ENCODE measurements at regions not wholly inside any gene's neighbourhood (a gene's known extent, or its start where the extent isn't known, plus 50 kb on each side); places are given as distances from the start of the nearest gene placed in this dataset.

GRCh38 chr12:14290951-14291350 lies 74.5 kb upstream of the ATF7IP start:
- DNase-seq (ENCODE audit: low read depth in 1 of 2, low spot score in 1 of 2): no peak
- Histone ChIP-seq H3K27ac (replicated peaks) (no peak overlapping the region), H3K27me3 (ENCODE audit: insufficient read depth, poor library complexity, severe bottlenecking) (no peaks in the 10 kb centered on the region), H3K4me3 (replicated peaks; ENCODE audit: insufficient read depth, low read length) (no peak overlapping the region)
- no peak for TF ChIP-seq CTCF (IDR thresholded peaks at IDR 0.05; ENCODE audit: insufficient read depth, low read length)
- TF ChIP-seq GABPA (IDR thresholded peaks at IDR 0.05; ENCODE audit: low read depth): no peak
- TF ChIP-seq POLR2AphosphoS5 (IDR thresholded peaks at IDR 0.05; ENCODE audit: low read depth): no peak
- no peak for TF ChIP-seq SPI1 (IDR thresholded peaks at IDR 0.05; ENCODE audit: borderline replicate concordance, low read depth)
- TF ChIP-seq REST (IDR thresholded peaks at IDR 0.05; ENCODE audit: insufficient replicate concordance, low read depth): no peak

- DNase-seq (ENCODE audit: low read depth in 1 of 2, low spot score in 1 of 2): no peak
Measured at GRCh38 chr12:14303661-14304155, 61.8 kb upstream of the ATF7IP start.

More at GRCh38 chr12:14303661-14304155, 61.8 kb upstream of the ATF7IP start:
- H3K4me3 ChIP-seq (replicated peaks; ENCODE audit: insufficient read depth, low read length): no peak overlapping the region
- TF ChIP-seq CTCF (IDR thresholded peaks at IDR 0.05; ENCODE audit: insufficient read depth, low read length) (no peak), POLR2AphosphoS5 (IDR thresholded peaks at IDR 0.05; ENCODE audit: low read depth) (no peak), GABPA (IDR thresholded peaks at IDR 0.05; ENCODE audit: low read depth) (no peak), REST (IDR thresholded peaks at IDR 0.05; ENCODE audit: insufficient replicate concordance, low read depth) (no peak), SPI1 (IDR thresholded peaks at IDR 0.05; ENCODE audit: borderline replicate concordance, low read depth) (no peak)
- no peaks in the 10 kb centered on the region for H3K27me3 ChIP-seq (ENCODE audit: insufficient read depth, poor library complexity, severe bottlenecking)
- no peak overlapping the region for H3K27ac ChIP-seq (replicated peaks)
